K562 (cell line): ENCODE measurements at regions not wholly inside any gene's neighbourhood (a gene's known extent, or its start where the extent isn't known, plus 50 kb on each side); places are given as distances from the start of the nearest gene placed in this dataset.

Experiments
- GTF2F1 ChIP-seq: IDR thresholded peaks from 2 replicates; pipeline ENCODE4 v1.6.1; 2011; ENCODE audit warnings: low read depth, low read length, improper control_type of control experiment
- PBX2 ChIP-seq, 2 experiments: IDR thresholded peaks in 1 of 2; conservative IDR thresholded peaks in 1 of 2; 2 replicates each; pipeline ENCODE4 v1.6.1; 2016; ENCODE audit warnings: low read depth in 2 of 2, mild to moderate bottlenecking in 1 of 2, missing compliant biosample characterization in 1 of 2, missing genetic modification characterization in 1 of 2, moderate library complexity in 1 of 2
- PRDM10 ChIP-seq: fragments of 450-650 bp; IDR thresholded peaks from 2 replicates; pipeline ENCODE4 v1.6.1; 2018; ENCODE audit not compliant: partially characterized antibody
- ZBTB2 ChIP-seq: fragments of 450-650 bp; IDR thresholded peaks from 2 replicates; pipeline ENCODE4 v1.6.1; 2016; ENCODE audit warnings: antibody characterized with exemption
- ZNF280A ChIP-seq: fragments of 450-650 bp; IDR thresholded peaks from 2 replicates; pipeline ENCODE4 v1.6.1; 2018; ENCODE audit warnings: mild to moderate bottlenecking, low read depth; ENCODE audit not compliant: partially characterized antibody

GRCh38 chr15:46316024-46316423 is 681.2 kb downstream of the SQOR start (continued):
- TF ChIP-seq PBX2 (CRISPR knock-in tag; IDR thresholded peaks at IDR 0.05; ENCODE audit: low read depth) (no peak), PBX2 (tag; conservative IDR thresholded peaks at IDR 0.05; ENCODE audit: low read depth) (no peak), ZNF280A (no peak), ZBTB2 (no peak), PRDM10 (no peak), GTF2F1 (no peak)
